COLO668 (cell line): ENCODE measurements at regions not wholly inside any gene's neighbourhood (a gene's known extent, or its start where the extent isn't known, plus 50 kb on each side); places are given as distances from the start of the nearest gene placed in this dataset.
"Not testable (repeated sequence)": the region's sequence is repeated elsewhere in the genome, so short reads cannot be mapped to it uniquely, and the experiment has no call there.

ENCODE experiments used
- DNase-seq: peaks from one replicate; lab custom pipeline; 2025; ENCODE audit not compliant: unreplicated experiment; lab: John Stamatoyannopoulos, UW

DNA sequence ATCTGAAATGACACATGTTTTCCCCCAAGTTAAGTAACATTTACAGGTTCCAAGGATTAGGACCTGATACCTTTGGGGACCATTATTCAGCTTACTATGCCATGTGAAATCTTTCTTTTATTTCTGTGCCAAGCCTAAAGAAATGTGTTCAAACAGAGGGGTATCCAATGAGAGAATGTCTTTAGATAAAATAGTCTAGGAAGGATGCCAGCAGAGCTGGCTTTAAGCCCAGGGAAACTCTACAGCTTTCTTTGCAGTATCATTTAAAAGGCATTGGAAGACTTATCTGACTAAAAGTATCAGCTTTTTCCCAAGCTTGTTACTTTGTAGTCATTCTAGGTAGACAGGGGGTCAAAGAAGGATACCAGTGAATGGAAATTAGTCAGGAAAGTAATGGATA is 860.4 kb downstream of the PLA2G4A start:
- no peak for DNase-seq

DNA sequence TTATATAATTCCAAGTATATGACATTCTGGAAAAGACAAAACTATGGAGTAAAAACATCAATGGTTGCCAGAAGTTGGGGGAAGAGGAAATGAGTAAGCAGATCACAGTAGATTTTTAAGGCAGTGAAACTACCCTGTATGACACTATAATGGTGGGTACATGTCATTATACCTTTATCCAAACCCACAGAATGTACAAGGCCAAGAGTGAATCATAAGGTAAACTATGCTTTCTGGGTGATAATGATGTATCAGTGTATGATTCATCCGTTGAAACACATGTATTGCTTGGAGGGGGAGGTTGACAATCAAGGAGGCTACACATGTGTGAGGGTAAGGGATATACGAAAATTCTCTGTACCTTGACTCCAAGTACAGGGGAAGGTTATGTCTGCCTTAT is 862.7 kb downstream of the PLA2G4A start:
- no peak for DNase-seq

DNA sequence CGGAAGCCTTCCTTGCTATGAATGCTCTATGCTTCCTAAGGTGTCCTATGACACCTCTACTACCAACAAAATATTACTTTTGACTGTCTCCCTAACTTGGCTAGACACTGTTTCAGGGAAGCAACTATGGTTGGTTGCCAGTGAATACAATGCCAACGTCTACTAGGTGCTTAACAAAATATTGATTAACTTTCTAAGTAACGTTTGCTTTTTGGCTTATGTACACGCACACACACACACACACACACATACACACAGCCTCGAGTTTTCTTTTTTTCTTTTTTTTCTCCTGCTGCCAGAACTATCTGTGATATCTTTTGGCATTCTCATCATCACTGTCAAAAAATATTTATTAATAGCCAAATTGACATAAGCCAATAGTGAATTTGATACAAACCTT is 864.0 kb downstream of the PLA2G4A start:
- DNase-seq: peak; percentile 23

- DNase-seq: peak; percentile 15
Measured at GRCh38 chr1:187696073-187696472, 867.3 kb downstream of the PLA2G4A start.

- not testable (repeated sequence) for DNase-seq
Measured at GRCh38 chr1:187703138-187704130, 874.7 kb downstream of the PLA2G4A start.

DNA sequence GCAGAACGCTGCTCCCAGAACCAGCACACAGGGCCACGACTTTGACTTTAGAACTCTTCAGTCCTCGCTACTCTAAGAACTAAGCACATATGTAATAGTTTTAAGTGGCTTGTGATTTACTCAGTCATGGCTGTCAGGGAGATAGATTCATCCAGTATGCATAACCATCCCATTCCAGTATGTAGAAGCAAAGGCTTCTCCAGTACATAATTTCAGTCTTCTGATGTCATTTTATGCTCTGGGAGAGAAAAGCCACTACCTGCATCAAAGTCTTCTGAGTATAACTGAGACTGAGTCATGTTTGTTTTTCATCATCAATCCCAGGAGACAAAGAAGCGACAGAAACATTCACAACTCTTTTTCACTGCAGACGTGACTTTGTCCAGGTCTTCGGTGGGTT is 885.7 kb downstream of the PLA2G4A start:
- no peak for DNase-seq

DNA sequence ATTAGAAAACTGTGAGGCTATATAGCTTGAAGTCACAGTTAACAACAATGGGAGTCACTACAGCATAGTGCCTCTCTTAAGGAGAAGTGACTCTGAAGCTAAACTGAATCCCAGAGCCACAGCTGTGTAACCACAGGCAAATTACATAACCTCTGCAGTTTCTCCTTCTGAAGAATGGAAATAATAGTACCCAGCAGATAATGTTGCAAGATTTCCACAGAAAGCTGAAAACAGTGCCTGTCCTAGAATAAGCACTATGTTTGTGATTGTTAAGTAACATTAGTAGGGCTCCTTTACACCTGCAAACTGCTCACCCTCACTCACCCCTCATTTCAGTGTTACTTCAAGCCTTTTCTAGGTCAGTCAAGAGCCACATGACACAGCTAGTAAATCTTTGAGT is 886.7 kb downstream of the PLA2G4A start:
- no peak for DNase-seq

DNA sequence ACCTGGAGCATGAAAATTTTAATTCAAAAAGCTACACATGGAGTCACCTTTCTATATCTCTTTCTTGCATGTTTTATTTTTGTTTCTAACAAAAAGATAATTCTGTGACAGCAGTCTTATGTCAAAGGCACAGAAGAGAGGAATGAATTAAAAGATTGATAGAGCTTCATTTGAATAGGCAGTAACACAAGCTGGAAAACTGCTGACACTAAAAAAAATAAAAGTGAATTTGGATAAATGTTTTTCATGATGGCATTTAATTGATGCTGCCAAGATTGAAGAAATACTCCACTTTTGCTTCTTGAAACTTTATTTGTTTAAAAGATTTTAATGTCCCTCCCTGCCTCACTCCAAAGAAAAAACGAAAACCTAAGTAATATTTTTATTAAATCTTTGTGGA is 887.4 kb downstream of the PLA2G4A start:
- no peak for DNase-seq

- DNase-seq: no peak
Measured at GRCh38 chr1:187718527-187718926, 889.8 kb downstream of the PLA2G4A start.

DNA sequence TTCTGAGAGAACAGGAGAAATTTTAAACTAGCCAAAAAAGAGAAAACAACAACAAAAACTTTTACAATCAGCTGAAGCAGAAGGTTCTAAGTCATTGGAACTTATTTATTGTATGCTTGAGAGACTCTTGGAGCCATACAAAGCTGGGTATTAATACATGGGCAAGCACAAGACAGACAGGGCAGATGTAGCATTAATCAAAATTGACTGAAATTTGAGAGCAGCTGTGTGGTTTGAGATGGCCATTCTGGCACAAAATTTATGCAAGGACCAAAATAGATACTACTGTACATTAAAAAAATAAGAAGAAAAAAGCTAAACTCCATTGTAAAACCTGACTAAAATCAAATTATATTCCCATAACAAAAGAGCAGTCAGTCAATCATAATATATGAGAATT is 892.5 kb downstream of the PLA2G4A start:
- no peak for DNase-seq

DNA sequence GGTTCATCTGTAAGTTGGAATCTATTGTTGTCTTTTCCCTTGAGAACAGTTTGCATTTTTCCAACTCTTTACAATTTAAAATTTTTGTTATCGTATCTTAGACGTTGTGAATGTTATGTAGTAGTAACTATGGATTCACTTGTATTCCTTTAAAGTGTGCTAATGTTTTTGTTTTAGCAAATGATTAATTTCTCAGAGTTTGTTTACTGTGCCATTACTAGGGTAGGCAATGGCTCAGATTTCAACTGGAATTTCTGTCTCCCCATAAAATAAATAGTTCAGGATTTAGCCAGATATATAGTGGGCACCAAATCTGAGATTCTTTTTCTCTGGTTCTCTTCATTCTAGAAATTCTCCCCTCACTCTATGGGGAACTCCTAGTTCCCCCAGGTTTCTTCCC is 896.5 kb downstream of the PLA2G4A start:
- no peak for DNase-seq

DNA sequence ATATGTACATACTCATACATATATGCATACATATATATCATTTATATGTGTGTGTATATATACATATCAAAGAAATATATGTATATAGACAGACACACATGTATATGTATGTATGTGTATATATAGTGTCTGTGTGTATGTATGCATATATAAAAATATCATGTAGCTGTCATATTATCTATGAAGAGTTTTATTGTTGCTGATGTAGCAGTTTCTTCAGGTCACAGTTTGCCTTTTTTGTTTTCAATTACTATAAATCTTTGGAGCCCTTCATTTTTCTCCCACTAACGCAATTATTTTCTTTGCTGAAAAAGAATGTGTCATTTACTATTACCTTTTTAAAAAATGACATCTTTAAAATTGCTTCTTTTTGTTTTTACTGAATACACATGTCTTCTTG is 904.5 kb downstream of the PLA2G4A start:
- no peak for DNase-seq

DNA sequence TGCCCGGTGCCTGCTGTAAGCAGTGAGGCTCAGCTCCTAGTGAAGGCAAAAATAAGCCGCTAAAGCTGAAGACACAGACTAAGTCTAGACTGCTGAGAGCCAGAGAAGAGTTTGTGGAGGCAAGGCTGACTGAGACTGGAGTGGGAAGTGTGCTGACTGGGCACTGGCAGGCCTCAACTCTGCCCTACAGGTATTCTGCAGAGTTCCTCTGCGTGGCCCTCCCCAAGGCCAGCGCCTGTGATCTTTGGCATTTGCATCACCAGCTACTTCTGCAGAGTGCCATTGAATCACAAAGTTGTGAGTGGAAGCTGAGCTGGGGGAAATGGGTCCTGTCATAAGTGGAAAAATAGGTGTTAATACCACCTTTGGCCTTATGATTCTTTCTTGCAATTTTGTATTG is 905.7 kb downstream of the PLA2G4A start:
- no peak for DNase-seq

- no peak for DNase-seq
Measured at GRCh38 chr1:187744665-187745064, 915.9 kb downstream of the PLA2G4A start.

- DNase-seq: no peak
Measured at GRCh38 chr1:187755536-187755935, 926.8 kb downstream of the PLA2G4A start.

DNA sequence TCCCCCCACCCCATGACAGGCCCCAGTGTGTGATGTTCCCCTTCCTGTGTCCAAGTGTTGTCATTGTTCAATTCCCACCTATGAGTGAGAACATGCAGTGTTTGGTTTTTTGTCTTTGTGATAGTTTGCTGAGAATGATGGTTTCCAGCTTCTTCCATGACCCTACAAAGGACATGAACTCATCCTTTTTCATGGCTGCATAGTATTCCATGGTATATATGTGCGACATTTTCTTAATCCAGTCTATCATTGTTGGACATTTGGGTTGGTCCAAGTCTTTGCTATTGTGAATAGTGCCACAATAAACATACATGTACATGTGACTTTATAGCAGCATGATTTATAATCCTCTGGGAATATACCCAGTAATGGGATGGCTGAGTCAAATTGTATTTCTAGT is 927.9 kb downstream of the PLA2G4A start:
- not testable (repeated sequence) for DNase-seq

DNA sequence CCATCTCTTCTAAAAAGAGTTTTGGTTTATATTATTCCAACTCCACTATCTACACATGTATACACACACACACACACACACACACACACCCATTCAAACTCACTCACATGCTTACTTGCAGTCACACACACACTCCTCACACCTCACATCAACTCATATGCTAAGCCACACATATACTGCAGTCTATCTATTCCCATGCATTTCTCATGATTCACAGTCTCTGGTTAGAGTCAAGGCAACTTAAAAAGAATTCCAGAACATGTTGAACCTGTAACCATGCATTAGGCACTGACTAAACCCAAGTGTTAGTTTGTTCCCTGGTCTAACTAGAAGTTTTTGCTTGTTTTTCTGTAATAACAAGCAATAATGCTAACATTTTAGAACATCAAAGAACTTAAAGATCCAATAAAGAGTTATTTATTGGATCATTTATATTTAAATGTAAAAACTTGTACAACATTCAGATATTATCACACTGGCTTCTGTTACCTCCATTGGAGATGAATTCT is 931.1 kb downstream of the PLA2G4A start:
- no peak for DNase-seq

DNA sequence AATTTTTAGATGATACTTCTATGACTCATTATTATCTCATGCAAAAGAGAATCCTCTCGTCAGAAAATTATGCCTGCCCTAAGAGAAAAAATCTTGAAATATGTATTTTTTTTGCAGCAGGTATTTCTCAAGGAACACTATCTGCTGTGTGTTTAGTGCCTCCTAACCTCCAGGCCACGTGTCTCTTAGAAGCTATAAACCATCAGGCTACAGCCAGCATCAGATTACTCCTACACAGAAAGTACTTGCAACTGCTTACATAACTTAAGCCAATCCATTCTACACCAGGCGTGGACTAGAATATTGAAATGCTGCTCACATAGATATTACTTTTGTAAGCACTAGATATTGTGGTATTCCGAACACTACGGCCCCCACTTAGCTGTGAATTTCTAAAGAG is 933.4 kb downstream of the PLA2G4A start:
- DNase-seq: no peak

DNA sequence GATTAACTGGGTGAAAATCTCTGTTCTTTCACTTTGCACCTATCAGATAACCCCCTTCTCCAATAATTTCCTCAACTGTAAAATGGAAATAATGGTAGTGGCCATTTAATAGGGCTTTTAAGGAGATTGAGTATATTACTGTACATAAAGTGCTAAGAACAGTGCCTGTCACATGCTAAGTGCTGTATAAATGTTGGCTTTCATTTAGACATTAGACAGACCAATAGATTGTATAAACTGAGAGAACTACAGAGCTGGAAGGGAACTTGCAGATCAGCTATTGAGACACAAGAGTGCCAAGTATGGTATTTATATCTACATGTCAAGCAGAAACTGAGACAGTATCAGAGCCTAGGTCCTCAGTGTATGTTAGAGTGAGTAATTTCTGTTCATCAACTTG is 934.7 kb downstream of the PLA2G4A start:
- DNase-seq: no peak

DNA sequence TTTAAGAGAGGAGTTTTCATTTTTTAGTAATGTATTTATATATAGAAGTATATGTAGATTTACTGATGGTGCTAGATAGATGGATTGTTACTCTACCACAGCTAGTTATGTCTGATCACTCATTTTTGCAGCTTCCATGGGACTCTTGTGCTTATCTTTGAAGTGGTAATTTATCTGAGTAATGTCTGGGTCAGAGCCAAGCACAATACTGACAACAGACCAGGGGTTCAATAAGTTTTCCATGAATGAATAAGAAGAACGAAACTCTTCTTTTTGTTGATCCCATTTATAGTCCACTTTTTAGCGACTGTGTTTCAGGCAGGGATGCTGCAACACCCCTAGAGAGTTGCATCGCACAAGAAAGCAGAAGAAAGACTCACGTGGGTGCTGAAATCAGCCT is 935.2 kb downstream of the PLA2G4A start:
- no peak for DNase-seq

GRCh38 chr1:187771396-187771795 is 942.6 kb downstream of the PLA2G4A start:
- DNase-seq: no peak

GRCh38 chr1:187773168-187773567 is 944.4 kb downstream of the PLA2G4A start:
- no peak for DNase-seq

GRCh38 chr1:187787736-187788135 is 959.0 kb downstream of the PLA2G4A start:
- DNase-seq: no peak
